Panc1 (cell line): ENCODE measurements at regions not wholly inside any gene's neighbourhood (a gene's known extent, or its start where the extent isn't known, plus 50 kb on each side); places are given as distances from the start of the nearest gene placed in this dataset.

Experiments
- ATAC-seq: fragments of 200-7000 bp; cut with Tn5 transposase; 2 replicates; pipeline ENCODE4 v1.9.1; 2020; ENCODE audit warnings: mild to moderate bottlenecking, moderate library complexity
- BruUV-seq: library from RNA; stranded (reverse); fragments of 400-500 nt; replicated peaks from 2 replicates; lab custom pipeline; 2021; lab: Mats Ljungman, UMichigan
- CTCF ChIA-PET: fragments of 300-600 bp; sonication (Branson Sonifier 250); formaldehyde crosslinking; loops from one replicate; lab custom pipeline; 2022; ENCODE audit warnings: antibody characterized with exemption; lab: Charles Lee
- POLR2A ChIA-PET: fragments of 300-600 bp; sonication (Branson Sonifier 250); formaldehyde crosslinking; loops from one replicate; lab custom pipeline; 2022; ENCODE audit warnings: antibody characterized with exemption; lab: Charles Lee
- DNase-seq: peaks from one replicate; pipeline ENCODE4 v3.0.0-alpha.2; 2010; ENCODE audit warnings: low read depth, low spot score
- H3K27ac ChIP-seq: 2 replicates; pipeline ENCODE4 v1.5.1; 2011; ENCODE audit warnings: mild to moderate bottlenecking, low read length, inconsistent platforms
- H3K27me3 ChIP-seq: fragments of 200-500 bp; sonication (Bioruptor generic); 2 replicates; pipeline ENCODE4 v1.6.0; 2014; ENCODE audit warnings: low read length, inconsistent platforms; ENCODE audit not compliant: control insufficient read depth, insufficient read depth
- H3K36me3 ChIP-seq: fragments of 200-500 bp; sonication (Bioruptor generic); 2 replicates; pipeline ENCODE4 v1.5.1; 2014; ENCODE audit warnings: inconsistent platforms, mild to moderate bottlenecking, low read length, moderate library complexity; ENCODE audit not compliant: control insufficient read depth, insufficient read depth
- H3K4me1 ChIP-seq: 2 replicates; pipeline ENCODE4 v1.5.1; 2011; ENCODE audit warnings: inconsistent platforms, mild to moderate bottlenecking, low read length, moderate library complexity; ENCODE audit not compliant: control insufficient read depth, insufficient read depth
- H3K4me3 ChIP-seq, 2 experiments: 2 replicates each; pipeline ENCODE4 v1.5.1; 2011 to 2012; ENCODE audit warnings: low read depth in 2 of 2, low read length in 2 of 2, mild to moderate bottlenecking in 2 of 2, inconsistent platforms in 1 of 2, moderate library complexity in 1 of 2
- H3K9me3 ChIP-seq: fragments of 200-500 bp; sonication (Bioruptor generic); 2 replicates; pipeline ENCODE4 v1.5.1; 2014; ENCODE audit warnings: low read depth, mild to moderate bottlenecking, inconsistent platforms, low read length, moderate library complexity; ENCODE audit not compliant: control insufficient read depth, insufficient read depth
- CTCF ChIP-seq: fragments of 450-650 bp; IDR thresholded peaks from 2 replicates; pipeline ENCODE4 v1.5.1; 2017; ENCODE audit warnings: mild to moderate bottlenecking
- POLR2AphosphoS5 ChIP-seq: IDR thresholded peaks from 2 replicates; pipeline ENCODE4 v1.6.1; 2012; ENCODE audit warnings: mild to moderate bottlenecking, low read depth, low read length, moderate library complexity
- REST ChIP-seq, 2 experiments: IDR thresholded peaks; 2 replicates each; pipeline ENCODE4 v1.6.1; 2011 to 2012; ENCODE audit warnings: low read depth in 2 of 2, control low read depth in 1 of 2, low read length in 1 of 2, mild to moderate bottlenecking in 1 of 2, moderate library complexity in 1 of 2; ENCODE audit not compliant: insufficient read depth in 1 of 2
- SIN3A ChIP-seq: IDR thresholded peaks from 2 replicates; pipeline ENCODE4 v1.6.1; 2012; ENCODE audit warnings: low read depth, mild to moderate bottlenecking, low read length, moderate library complexity, borderline replicate concordance; ENCODE audit not compliant: insufficient read depth
- TCF7L2 ChIP-seq: IDR thresholded peaks from 2 replicates; pipeline ENCODE4 v1.6.1; 2011; ENCODE audit warnings: mild to moderate bottlenecking, low read depth, low read length, inconsistent platforms
- in situ Hi-C: cut with HindIII; loops from 2 replicates; pipeline ENCODE4 v1.10.0; 2016; ENCODE audit warnings: low sequenced_read_pairs, low pct_unique_long_range_greater_than_20kb
- intact Hi-C: fragments of 100-400 bp; cut with micrococcal nuclease; formaldehyde crosslinking; loops from one replicate; pipeline ENCODE4 v1.10.0; 2022; ENCODE audit not compliant: unreplicated experiment

- ChIA-PET POLR2A (no interaction called here), CTCF (no interaction called here)
- in situ Hi-C loops (no loop called here), intact Hi-C loops (no loop called here)
- Histone ChIP-seq H3K27me3 (peaks cover 4% of the 10 kb centered on the region; the same call in 1 of the 2 replicates), H3K4me3 (no peak overlapping the region), H3K9me3 (no peaks in the 10 kb centered on the region), H3K36me3 (no peaks in the 10 kb centered on the region), H3K27ac (no peak overlapping the region), H3K4me1 (no peaks in the 10 kb centered on the region)
- BruUV-seq: no TSS peak
- ATAC-seq (no peak), DNase-seq (no peak)
- TF ChIP-seq POLR2AphosphoS5: no peak
- TF ChIP-seq REST (IDR thresholded peaks at IDR 0.05; ENCODE audit: insufficient read depth in 1 of 2, low read depth in 2 of 2, low read length in 1 of 2): no peak
- TF ChIP-seq TCF7L2: no peak
- TF ChIP-seq CTCF: no peak
- TF ChIP-seq SIN3A: no peak
These were observed 70.5 kb upstream of the SFMBT2 start for GRCh38 chr10:7481368-7481765.

DNA sequence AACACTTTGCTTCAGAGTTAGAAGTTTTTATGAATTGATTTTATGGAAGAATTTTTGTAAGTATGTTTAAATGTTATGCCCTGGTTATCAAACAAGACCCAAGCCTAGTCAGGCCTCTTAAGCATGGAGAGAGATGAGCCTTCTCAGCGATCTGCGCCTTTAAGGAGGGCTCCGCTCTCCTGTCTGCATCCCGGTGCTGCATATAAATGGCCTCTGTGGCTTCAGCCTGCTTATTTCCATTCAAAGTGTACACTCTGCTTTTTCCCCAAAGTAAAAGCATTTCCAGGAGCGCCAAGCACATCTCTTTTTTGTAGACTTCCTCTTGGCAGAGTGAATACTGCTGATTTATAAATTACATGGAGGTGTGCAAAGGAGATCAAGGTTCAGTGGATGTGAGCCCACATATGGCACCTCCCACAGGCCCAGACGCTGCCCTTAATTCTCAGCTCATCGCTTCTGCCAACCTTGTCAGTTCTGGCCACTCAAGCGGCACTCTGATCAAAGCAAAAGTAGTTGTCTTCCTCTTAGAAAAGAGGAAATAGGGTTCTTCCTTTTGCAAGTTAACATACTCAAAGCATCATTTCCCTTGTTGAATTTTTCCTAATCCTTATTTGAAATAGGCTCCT is 70.0 kb upstream of the SFMBT2 start:
- H3K4me3 ChIP-seq: no peak overlapping the region
- H3K9me3 ChIP-seq: no peaks in the 10 kb centered on the region
- no TSS peak for BruUV-seq
- H3K27ac ChIP-seq: no peak overlapping the region
- in situ Hi-C loops: no loop called here
- H3K36me3 ChIP-seq: no peaks in the 10 kb centered on the region
- no peaks in the 10 kb centered on the region for H3K4me1 ChIP-seq
- intact Hi-C loops: no loop called here
- DNase-seq: no peak
- no peak for ATAC-seq
- CTCF ChIA-PET: no interaction called here
- H3K27me3 ChIP-seq: peaks cover 3% of the 10 kb centered on the region; the same call in 1 of the 2 replicates
- POLR2A ChIA-PET: no interaction called here
- TF ChIP-seq POLR2AphosphoS5 (no peak), CTCF (no peak), TCF7L2 (no peak), REST (IDR thresholded peaks at IDR 0.05; ENCODE audit: insufficient read depth in 1 of 2, low read depth in 2 of 2, low read length in 1 of 2) (no peak), SIN3A (no peak)
